HG03196 (cell line): ENCODE measurements at regions not wholly inside any gene's neighbourhood (a gene's known extent, or its start where the extent isn't known, plus 50 kb on each side); places are given as distances from the start of the nearest gene placed in this dataset.
A peak's percentile ranks its signal among the peaks of the same experiment; 100 is the strongest.
"Not testable (repeated sequence)": the region's sequence is repeated elsewhere in the genome, so short reads cannot be mapped to it uniquely, and the experiment has no call there.

Source experiments
- ATAC-seq: cut with Tn5 transposase; IDR thresholded peaks from one replicate; pipeline ENCODE4 v1.9.1; 2021; ENCODE audit not compliant: unreplicated experiment

DNA sequence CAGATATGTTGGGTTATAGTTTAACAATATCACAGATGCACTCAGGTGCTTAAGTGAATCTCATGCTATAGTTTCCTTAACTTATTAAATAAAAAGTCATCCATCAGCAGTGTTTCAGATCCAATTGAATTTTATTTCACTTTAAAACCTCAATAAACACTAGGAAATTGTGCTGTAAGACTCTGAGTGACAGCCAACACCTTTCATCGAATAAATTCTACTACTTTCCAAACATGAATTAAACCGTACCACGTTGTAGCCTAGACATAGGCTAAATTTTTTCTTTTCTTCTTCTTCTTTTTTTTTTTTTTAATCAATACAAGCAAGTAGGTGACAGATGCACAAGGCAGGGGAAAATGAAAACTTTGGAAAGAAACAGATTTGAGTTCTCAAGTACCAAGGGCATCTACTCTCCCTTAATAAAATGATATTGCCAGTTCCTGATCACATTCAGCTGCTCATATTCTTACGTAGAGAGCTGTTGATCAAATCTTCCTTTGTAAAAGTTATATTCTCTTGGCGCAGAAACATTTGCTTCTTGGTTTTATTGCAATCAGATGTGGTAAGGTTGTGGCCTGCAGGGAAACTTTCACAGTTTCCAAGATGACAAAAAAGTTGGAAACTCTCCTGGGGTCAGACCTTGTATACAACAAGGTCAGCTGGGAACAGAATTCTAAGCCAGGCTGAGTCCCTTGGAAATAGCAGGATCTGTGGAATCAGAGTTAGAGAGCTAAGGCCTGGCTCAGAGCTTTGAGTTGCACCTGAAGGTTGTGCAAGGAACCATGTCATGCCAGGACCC lies 147.7 kb downstream of the CD47 start:
- ATAC-seq, result no peak

DNA sequence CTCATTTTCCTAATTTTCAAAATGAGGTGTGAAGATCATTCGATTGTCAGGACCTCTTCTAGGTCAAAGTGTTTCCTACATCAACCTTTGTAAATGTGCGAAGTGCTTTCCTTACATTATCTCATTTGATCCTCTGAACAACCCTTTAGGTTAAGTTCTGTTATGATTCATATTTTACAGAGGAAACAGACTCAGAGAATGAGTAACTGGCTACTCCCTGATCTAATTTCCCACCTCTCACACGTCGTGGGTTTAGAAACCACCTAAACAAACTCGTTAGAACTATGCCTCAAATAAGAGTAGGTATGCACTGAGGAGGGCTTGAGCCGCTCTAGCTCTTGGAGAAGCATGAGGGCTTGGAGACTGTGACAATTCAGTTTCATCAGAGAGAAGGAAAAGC lies 148.6 kb downstream of the CD47 start:
- ATAC-seq, result no peak

DNA sequence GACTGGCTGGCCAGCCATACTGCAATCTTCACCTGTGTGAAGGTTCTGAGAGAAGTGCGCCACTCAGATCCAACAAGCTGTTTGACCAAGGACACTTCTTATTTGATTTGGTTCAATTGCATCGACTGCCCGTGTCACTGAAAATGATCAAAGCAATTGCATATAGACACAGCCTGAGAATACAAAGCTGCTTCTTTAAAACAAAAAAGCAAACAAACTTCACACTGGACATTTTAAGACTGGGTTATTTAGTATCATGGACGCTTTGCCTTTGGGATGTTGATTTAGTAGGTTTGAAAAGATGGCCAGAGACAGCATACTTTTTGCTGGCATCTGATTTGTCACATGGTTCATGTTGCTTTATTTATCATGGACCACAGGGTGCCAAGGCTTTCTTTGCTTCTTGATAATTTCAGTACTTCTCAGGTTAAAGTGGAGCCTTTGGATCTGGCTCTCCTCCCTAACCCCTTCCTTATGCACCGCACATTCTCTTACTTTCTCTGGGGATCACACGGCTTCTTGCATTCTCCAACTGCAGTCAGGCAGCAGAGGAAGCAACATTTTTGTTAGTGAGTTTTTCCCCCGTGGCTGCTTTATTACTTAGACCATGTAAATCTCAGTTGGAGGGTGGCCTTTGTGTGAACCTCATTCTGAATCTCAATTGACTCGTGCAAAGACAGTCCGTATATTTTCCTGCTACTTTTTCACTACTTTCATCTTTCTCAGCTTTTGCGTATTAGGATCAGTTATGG lies 151.0 kb downstream of the CD47 start:
- ATAC-seq, result no peak

DNA sequence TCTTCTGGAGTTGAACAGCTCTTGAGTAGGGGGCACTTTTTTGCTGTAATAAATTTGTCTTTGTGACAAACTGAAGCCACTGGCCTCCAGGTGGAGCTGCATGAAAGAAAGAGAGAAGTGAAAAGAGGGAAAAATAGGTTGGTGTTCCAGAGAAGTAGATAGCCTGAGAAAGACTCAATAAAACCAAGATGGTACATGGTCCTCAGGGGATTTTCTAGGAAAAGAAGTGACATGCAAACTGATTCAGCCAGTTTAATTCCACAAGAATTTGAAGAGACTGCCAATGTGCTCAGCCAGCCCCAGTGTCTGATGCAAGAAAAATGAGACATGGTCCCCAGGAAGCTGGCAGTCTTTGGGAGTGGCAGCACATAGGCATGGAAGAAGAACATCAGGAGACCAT lies 152.7 kb downstream of the CD47 start:
- no peak for ATAC-seq

DNA sequence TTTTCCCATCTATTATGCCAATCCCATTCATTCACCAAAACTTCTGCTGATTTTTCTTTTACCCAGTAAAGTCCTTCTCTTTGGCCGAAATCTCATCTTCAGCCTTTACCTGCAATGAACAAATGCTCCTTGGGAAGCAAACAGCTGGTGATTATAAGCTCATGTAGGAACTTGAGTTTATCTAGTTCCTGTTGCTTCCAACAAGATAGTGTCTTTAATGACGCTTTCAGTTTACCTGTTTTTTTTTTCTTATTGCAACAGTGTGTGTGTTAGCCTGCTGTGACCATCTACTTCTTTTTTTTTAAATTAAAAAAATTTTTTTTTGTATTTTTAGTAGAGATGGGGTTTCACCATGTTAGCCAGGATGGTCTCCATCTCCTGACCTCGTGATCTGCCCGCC lies 156.0 kb downstream of the CD47 start:
- no peak for ATAC-seq

DNA sequence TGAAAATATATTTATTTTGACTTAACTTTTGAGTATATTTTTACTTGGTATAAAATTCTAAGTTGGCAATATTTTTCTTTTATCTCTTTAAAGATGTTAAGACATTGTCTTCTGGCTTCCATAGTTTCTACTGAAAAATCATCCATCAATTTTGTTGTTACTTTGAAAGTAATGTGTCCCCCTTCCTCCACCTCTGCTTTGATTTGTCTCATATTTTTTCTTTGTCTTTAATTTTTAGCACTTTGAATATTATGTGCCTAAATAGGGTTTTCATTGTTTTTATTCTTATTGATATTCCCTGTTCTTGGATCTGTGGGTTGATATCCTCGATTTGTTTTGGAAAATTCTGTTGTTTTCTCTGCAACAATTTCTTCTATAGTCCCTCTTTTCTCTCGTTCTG lies 157.4 kb downstream of the CD47 start:
- no peak for ATAC-seq

DNA sequence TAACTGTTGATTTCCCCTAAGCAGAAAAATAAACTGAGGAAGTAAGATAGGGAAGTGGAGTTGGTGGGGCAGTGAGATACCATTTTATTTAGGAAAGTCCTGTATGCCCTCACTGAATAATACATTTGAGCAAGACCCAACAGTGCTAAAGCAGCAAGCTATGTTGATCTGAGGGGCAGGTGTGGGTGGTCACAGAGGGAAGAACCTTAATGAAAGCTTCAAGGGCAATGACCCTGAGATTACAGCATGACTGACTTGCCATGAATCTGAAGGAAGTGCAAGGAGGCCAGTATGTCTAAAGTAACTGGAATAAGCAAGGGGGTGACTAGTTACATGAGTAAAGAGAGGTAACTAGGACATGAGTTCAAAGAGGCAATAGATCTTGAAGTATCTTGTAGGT lies 159.5 kb downstream of the CD47 start:
- ATAC-seq, result no peak

DNA sequence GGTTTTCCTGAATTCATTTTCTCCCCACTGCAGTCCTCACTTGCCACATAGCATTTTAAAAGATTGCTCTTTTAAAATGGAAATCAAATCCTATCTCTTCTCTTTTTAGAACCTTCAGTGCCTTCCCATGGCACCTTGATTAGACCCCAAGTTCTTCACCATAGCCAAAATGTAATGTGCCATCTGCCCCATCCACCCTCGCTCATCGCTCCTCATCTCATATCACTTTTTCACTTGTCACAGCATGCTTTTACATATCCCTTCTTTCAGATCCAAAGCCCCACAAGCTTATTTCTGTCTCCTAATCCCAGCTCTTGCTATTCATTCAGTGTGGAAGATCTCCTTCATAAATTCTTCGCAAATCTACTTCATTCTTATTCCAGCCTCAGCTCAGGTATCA lies 161.7 kb downstream of the CD47 start:
- no peak for ATAC-seq

DNA sequence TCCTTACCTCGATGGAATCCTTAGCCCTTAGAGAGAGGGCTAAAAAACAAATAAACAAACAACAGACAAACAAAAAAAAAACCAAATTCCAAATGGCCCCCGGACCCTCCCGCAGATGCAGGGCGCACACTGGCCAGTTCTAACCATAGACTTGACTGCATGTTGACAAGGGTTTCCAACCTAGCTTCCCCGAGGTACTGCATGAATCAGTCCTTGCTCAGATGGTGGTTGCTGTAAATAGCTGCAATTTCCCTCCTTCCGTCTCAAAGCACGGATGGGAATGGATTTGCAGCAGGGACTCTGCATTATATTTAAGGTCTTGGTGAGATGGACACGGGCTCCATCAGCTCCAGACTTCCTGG lies 162.8 kb downstream of the CD47 start:
- no peak for ATAC-seq

DNA sequence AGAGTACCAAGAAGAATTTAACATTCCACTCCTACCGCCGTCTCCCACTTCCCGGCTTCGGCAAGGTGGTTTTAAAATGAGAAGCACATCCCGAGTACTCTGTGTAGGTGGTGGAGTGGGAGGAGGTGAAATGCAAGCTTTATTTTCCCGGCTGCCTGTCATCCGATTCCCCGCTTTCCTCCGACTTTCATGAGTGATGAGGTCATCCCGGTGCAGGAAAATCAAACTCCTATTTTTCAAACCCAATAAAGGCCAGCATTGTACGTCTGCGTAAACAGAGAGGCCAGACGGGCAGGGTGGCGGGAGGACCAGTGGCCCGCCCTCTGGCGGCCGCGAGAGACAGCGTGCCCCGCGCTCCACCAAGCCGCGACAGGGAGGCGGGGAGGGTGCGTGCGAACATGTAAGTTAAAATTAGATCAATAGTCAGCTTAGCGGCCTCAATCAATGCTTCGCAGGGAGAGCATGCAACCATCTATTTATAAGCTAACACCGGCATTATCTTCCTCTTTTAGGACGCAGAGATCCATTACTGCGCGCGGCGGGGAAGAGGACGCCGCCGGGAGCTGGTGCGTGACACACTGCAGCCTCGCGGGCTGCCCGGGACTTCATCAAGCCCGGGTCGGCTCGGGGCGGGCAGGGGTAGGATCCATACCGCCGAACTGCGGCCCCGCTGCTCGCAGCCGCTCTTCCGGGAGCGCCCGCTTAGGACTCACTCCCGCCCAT lies 163.3 kb downstream of the CD47 start:
- ATAC-seq, result peak; percentile 93

DNA sequence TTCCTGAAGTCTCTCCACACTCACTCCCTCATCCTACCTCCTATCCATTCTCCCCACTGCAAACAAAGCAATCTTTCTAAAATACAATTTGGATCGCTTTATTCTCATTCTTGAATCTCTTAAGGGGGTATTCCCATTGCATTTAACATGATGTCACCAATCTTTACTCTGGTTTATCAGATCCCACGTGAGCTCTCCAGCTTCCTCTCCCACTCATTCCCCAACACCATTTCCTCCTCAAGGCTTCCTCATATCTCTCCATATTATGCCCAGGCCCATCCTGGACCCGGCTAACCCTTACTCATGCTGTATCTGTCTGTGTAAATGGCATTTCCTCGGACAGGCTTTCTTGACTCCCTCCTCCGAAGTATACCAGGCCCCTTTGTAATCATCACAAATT lies 165.0 kb downstream of the CD47 start:
- ATAC-seq, result no peak

DNA sequence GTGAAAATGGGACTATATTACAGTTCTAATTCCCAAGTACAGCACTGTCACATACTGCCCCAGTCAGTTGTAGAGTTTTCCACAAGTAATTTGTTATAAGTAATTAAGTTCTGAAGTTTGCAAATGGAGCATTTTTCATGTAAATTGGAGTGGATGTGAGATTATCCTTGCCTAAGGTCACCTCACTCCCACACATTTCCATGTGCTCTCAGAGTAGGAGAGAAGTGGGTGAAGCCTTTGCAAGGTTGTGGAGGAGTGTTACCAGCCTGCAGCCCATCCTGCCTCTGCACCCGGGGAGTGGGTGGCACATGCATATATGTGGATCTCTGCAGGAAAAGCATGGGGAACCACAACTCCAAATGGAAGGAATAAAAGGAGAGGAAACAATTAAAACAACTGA lies 169.8 kb downstream of the CD47 start:
- no peak for ATAC-seq

DNA sequence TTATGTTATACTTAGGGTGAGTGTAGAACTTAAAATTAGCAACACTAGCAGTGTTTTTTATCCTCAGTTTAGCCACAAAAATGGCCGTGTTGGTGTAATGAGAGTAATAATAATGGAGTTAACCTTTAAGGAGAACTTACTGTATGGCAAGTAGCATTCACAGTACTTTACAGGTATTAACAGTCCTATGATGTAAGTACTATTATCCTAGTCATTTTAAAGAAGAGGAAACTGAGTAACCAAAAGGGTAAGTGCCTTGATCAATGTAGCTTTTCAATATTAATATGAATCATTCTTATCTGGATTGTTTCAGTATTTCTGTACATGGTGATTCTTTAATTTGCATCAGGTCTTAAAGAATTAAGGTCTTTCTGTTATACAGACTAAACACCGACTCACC lies 170.3 kb downstream of the CD47 start:
- no peak for ATAC-seq

DNA sequence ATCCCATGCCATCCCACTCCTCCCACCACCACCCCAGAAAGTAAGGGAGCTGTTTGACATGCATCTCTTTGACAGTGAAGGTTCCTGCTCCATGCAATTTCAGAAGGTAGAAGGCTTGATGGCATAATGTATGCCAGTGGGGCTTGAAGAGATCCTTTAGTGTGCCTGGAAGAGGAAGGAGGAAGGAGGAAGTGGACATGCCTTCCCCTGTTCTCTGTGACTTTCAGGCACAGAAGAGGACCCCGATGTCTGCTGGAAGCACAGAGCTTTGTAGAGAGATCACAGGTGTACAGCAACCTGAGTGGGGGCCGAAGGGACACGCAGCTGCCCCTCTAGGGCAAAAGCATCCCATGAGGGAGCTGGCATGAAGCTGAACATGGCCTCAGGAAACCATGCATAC lies 171.6 kb downstream of the CD47 start:
- no peak for ATAC-seq

DNA sequence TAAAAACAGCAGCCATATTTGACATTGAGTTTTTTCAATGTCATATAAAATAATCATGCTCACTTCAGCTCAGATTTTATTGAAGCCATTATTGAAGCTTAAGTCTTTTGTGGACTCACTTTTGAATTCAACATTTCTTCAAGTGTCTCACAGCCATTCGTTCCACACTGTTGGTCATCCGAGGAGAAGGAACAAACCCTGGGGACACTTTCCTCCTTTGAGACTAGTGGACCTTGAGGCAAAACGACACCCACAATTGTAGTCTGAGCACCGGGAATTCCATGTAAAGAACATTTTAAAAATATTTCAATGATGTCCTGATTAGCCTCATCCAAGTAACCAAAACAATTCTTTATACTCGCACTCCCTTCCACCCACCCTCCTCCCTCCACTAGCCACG lies 174.7 kb downstream of the CD47 start:
- no peak for ATAC-seq

DNA sequence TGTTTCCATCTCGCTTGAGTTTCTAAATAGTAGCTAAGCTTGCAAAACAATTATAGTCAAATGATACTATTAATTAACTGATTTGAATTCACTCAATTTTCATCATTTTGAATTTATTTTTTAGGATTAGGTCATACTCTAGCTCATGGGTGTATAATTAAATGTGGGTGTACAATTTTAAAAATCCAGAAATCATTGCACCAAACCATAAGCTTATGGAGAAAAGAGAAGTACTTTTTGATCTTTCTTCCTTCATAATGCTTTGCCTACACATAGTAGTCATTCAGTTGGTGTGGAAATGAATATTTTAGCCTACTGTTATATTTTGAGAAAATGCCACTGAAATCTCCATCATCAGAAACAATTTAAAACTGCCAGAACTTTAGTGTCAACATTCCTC lies 175.1 kb downstream of the CD47 start:
- ATAC-seq, result no peak

DNA sequence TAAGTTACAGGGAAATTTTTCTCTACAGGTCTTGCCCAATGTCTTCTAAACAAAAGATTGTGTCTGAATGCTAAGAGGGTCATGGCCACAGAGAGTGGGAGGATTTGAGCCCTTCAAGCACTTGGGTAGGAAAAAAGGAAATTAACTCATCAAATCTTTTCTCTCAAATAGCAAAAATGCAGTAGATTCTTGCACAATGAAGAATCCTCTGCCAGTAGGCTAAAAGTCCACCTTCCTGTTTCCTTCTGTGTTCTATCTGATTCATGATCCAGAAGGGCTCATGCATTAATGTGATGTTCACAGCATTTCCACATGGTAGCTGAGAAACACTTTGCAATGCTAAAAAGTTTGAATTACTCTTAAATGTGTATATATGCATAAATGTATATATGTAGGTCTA lies 177.1 kb downstream of the CD47 start:
- ATAC-seq, result no peak

DNA sequence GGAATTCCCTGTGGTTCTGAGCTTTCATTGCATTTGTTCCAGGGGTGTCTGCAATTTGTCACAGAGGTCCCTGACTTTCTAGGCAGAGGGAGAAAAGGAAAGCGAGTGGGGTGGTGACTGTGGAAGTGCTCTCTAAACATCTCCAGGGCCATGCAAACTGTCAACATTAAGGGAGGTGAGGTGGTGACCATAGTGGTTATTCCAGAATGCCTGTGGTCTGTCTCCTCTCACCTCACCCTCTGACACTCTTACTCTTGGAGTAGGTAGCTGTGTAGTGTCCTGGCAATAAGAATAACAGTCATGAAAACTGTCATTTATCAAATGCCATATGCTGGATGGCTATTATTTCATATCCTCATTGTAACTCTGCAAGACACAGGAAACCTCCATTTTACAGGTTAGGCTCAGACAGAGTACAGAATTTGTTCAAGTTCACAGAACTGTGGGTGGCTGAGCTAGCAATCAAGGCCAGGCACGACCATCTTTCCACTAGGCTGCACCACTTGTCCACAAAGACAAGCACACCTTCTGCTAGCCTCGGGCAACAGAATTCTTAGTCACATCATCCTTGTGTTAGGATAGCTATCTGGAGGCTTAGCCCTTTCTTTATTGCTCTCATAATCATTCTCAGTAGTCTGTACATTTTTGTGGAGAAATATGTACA lies 179.4 kb downstream of the CD47 start:
- no peak for ATAC-seq

DNA sequence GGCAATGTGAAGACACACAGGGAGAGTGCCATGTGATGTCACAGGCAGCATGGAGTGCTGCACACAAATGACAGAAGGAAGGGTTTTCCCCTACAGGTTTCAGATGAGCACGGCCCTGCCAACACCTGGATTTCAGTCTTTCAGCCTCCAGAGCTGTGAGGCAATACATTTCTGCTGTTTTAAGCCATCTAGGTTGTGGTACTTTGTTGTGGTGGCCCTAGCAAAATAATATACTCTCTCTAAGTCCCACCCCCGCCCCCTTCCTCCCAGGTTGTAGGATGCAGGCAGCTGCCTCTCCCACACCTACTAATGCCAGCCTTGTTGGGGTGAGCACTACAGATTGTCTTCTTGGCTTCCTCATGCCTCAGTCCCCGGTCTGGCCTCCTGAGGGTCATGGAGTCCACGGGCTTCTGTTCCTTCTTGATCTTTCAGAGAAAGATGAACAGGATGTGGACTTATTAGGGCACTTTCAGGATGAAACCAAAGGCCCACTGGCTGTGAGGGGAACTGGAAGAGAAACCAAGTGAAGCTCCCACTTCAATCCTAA lies 180.0 kb downstream of the CD47 start:
- peak; percentile 96 for ATAC-seq

DNA sequence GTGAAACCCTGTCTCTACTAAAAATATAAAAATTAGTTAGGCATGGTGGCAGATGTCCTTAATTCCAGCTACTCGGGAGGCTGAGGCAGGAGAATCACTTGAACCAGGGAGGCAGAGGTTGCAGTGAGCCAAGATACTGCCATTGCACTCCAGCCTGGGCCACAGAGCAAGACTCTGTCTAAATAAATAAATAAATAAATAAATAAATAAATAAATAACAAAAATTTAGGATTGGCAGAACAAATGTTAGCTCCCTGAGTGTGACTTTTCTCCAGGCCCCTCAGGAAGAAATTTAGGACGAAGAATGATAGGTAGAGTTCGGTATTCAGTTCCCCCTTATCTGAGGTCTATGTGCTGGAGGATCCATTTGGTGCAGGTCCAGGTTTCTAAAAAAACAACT lies 181.2 kb downstream of the CD47 start:
- not testable (repeated sequence) for ATAC-seq

DNA sequence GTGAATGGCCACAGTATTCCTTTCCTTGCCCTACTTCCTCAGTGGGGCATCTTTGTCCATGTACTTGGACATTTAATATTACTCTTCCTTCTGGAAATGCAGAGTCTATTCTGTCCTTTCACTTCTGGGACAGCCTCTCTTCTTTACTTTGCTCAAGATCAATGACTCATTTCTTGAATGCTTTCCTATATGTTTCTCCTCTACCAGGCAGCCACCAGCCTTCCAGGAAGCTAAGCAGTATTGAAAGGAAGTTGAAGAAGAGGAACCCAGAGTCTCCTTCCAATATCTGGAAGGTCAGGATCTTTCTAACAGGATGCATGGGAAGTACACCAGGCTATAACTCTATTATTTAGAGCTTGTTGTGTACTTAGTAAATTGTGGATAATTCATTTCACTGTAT lies 182.8 kb downstream of the CD47 start:
- no peak for ATAC-seq
